ENCODE measurements at regions not wholly inside any gene's neighbourhood (a gene's known extent, or its start where the extent isn't known, plus 50 kb on each side); places are given as distances from the start of the nearest gene placed in this dataset.

DNA sequence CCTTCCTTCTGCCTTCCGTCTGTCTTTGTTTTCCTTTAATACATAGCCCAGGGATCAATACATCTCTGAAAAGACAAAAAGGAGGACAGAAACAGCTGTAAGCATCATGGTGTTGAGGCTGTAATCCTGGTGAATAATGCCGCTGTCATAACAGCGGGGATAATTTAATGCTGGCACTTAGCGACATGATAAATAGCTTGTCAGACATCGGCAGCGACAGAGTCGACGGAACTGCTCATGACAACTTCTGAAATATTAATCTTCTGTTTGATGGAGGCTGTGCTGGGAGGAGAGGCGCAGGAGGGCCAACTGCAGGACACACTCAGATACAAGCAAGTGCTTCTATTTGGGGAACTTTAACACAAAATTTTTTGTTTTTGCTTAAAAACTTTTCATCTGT lies 602.2 kb downstream of the GALR1 start:
- TF ChIP-seq TAF1 (IDR thresholded peaks at IDR 0.05; ENCODE audit: borderline replicate concordance, insufficient read depth, low read length) (no peak), POLR2AphosphoS5 (IDR thresholded peaks at IDR 0.05; ENCODE audit: low read depth, low read length) (no peak)

DNA sequence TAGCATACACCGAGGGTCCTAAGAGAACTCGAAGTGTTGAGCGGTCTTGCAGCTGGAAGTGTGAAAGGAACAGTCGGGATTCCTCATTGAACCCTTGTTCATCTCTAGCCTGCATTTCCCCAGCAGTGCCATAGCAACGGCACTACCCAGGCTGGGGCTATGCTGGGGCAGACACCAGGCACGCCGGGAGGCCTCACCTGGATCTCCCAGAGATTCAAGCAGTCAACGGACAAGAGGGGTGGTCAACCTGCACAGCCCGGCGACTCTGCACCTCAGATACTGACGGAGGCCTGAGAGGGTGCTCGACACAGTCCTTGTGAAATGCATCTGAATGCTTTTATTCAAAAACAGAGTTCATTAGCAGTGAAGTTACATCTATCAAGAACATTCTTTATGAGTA lies 604.2 kb downstream of the GALR1 start:
- no peak for TF ChIP-seq FOXP2 (optimal IDR thresholded peaks at IDR 0.05; ENCODE audit: borderline replicate concordance, extremely low read depth, extremely low read length, insufficient read depth)
- TF ChIP-seq POLR2AphosphoS5 (IDR thresholded peaks at IDR 0.05; ENCODE audit: low read depth, low read length), result no peak
- no peak for TF ChIP-seq SIN3A (IDR thresholded peaks at IDR 0.05; ENCODE audit: borderline replicate concordance, insufficient read depth, low read length)

DNA sequence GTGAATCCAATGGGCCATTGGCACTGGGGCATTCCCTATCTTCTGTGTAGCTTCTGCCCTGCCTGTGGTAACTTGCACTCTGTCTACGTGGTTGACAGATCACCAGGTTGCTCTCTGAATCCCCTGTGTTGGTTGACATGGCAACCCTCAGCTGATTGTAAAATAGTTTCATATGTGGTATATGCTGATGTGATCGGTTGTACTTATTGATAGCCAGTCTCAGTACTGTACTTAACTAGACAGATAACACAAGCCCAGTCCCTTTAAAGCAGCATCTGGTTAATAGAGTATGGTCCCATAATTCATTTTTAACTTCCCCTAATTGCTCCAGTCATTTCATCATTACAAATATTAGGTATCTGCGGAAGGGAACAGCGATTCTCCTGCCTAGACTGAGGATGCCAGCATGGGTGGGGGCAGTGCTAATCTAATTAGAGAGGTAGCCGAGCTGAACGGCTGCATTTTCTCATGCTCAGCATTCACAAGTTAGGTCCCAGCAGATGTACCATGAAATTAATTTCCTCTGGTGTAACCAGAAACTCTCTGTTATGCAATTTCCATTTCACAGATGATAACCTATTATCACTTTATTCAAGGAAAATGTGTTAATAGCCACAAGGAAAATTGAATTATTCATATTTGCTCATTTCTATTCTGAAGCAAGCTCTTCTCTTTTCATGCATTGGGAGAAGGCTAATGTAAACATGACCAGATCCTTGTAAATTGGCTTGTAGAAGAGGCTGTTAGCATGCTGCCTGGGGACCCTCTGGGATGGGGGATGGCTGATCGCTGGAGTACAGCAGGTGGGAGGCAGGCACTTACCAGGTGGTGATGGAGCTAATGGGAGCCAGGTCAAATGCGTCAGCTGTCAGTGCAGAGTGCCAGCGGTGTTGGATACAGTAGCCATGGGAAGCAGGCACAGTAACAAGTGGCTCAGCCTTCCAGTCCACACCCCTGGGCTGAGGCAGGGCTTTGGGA lies 608.3 kb downstream of the GALR1 start:
- TF ChIP-seq FOXP2 (optimal IDR thresholded peaks at IDR 0.05; ENCODE audit: borderline replicate concordance, extremely low read depth, extremely low read length, insufficient read depth) (no peak), SIN3A (IDR thresholded peaks at IDR 0.05; ENCODE audit: borderline replicate concordance, insufficient read depth, low read length) (no peak), POLR2AphosphoS5 (IDR thresholded peaks at IDR 0.05; ENCODE audit: low read depth, low read length) (no peak), TAF1 (IDR thresholded peaks at IDR 0.05; ENCODE audit: borderline replicate concordance, insufficient read depth, low read length) (no peak)
- TF ChIP-seq, protein P1, sequence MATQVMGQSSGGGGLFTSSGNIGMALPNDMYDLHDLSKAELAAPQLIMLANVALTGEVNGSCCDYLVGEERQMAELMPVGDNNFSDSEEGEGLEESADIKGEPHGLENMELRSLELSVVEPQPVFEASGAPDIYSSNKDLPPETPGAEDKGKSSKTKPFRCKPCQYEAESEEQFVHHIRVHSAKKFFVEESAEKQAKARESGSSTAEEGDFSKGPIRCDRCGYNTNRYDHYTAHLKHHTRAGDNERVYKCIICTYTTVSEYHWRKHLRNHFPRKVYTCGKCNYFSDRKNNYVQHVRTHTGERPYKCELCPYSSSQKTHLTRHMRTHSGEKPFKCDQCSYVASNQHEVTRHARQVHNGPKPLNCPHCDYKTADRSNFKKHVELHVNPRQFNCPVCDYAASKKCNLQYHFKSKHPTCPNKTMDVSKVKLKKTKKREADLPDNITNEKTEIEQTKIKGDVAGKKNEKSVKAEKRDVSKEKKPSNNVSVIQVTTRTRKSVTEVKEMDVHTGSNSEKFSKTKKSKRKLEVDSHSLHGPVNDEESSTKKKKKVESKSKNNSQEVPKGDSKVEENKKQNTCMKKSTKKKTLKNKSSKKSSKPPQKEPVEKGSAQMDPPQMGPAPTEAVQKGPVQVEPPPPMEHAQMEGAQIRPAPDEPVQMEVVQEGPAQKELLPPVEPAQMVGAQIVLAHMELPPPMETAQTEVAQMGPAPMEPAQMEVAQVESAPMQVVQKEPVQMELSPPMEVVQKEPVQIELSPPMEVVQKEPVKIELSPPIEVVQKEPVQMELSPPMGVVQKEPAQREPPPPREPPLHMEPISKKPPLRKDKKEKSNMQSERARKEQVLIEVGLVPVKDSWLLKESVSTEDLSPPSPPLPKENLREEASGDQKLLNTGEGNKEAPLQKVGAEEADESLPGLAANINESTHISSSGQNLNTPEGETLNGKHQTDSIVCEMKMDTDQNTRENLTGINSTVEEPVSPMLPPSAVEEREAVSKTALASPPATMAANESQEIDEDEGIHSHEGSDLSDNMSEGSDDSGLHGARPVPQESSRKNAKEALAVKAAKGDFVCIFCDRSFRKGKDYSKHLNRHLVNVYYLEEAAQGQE (IDR thresholded peaks at IDR 0.05; ENCODE audit: insufficient read depth in 1 of 2, low read depth in 2 of 2, low read length in 2 of 2), result no peak

DNA sequence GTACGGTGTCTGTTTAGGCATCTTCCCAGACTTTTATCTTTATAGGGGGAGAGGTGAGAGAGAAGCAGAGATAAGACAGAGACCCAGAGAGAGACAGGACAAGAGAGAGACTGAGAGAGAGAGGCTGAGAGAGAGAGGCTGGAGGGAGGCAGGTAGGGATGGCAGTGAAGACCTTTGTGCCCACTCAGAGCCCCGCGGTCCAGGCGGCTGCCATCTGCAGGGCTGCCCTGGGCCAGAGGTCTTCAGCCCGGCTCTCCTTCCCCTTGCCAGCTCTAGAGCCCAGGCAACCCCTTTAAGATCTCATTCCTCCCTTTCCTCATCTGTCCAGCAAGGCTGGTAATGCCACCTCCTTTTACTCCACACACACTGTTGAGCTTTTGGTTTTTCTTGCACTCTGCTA lies 610.0 kb downstream of the GALR1 start:
- TF ChIP-seq POLR2AphosphoS5 (IDR thresholded peaks at IDR 0.05; ENCODE audit: low read depth, low read length), result no peak
- TF ChIP-seq TAF1 (IDR thresholded peaks at IDR 0.05; ENCODE audit: borderline replicate concordance, insufficient read depth, low read length), result no peak
- TF ChIP-seq, protein P1 (IDR thresholded peaks at IDR 0.05; ENCODE audit: insufficient read depth in 1 of 2, low read depth in 2 of 2, low read length in 2 of 2), result no peak
- TF ChIP-seq SIN3A (IDR thresholded peaks at IDR 0.05; ENCODE audit: borderline replicate concordance, insufficient read depth, low read length), result no peak
- TF ChIP-seq FOXP2 (optimal IDR thresholded peaks at IDR 0.05; ENCODE audit: borderline replicate concordance, extremely low read depth, extremely low read length, insufficient read depth), result no peak

DNA sequence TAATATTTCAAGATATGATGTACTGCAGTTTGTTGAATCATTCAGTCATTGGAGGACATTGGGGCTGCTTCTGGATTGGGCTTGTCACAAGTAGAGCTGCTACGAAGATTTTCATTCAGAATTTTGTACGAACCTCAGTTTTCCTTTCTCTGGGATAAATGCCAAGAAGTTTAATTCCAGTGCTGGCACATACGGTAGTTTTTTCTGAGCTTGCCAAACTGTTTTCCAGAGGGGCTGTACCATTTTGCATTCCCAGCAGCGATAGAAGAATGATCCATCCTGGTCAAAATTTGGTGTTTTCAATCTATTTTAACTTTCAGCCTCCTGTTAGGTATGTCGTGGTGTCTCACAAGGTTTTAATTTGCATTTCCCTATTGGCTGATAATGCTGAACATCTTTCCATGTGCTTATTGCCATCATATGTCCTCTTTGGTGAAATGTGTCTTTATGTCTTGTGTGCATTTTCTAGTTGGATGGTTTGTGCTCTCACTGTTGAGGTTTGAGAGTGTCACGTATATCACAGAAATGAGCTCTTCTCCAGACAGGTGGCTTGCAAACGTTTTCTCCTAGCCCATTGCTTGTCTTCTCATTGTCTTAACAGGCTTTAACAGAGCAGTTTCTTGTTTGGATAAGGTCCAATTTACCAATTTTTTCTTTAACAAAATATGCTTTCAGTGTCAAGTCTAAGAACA lies 612.6 kb downstream of the GALR1 start:
- TF ChIP-seq TAF1 (IDR thresholded peaks at IDR 0.05; ENCODE audit: borderline replicate concordance, insufficient read depth, low read length), result no peak
- no peak for TF ChIP-seq SIN3A (IDR thresholded peaks at IDR 0.05; ENCODE audit: borderline replicate concordance, insufficient read depth, low read length)
- TF ChIP-seq FOXP2 (optimal IDR thresholded peaks at IDR 0.05; ENCODE audit: borderline replicate concordance, extremely low read depth, extremely low read length, insufficient read depth), result no peak
- TF ChIP-seq, protein P1 (IDR thresholded peaks at IDR 0.05; ENCODE audit: insufficient read depth in 1 of 2, low read depth in 2 of 2, low read length in 2 of 2), result no peak
- TF ChIP-seq POLR2AphosphoS5 (IDR thresholded peaks at IDR 0.05; ENCODE audit: low read depth, low read length), result no peak
